ENCODE measurements at regions not wholly inside any gene's neighbourhood (a gene's known extent, or its start where the extent isn't known, plus 50 kb on each side); places are given as distances from the start of the nearest gene placed in this dataset.

DNA sequence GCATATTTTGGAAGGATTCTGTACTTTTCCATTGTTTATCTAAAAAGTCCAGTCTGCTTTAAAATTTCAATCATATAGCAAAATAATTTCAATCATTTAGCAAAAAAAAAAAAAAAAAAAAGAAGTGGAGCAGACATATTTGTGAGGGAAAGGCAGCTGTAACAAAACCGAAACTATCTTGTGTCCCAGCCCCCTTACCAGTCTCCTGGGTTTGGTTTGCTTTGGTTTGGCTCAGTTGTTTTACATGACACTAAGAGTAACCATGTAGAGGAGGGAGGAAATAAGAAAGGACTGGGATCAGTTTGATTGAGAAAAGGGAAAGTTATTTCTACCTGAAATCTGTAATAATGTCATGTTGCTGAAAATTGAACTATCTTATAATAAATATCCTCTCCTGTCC, 158.8 kb upstream of the GADL1 start:
- no TSS peak for BruUV-seq (replicated peaks)

More for the DNA sequence above, 158.8 kb upstream of the GADL1 start:
- WGBS, 2 experiments (ENCODE audit: extremely low coverage in 2 of 2, insufficient read length in 1 of 2), result no CpG with 5 or more reads among the region's 1 CpG
- ATAC-seq (ENCODE audit: low read depth) (no peak), DNase-seq (no peak)
- Histone ChIP-seq H2BK15ac (ENCODE audit: low read depth, low read length) (no peak overlapping the region), H2BK120ac (ENCODE audit: low read depth, low read length) (no peak overlapping the region), H3K23ac (ENCODE audit: low read depth, low read length) (no peak overlapping the region), H3K9me3 (ENCODE audit: control insufficient read depth, insufficient read depth, low read length) (no peaks in the 10 kb centered on the region), H3K27ac (ENCODE audit: insufficient read depth, low read length) (no peak overlapping the region), H2AFZ (replicated peaks; ENCODE audit: low read length, poor library complexity) (no peak overlapping the region), H3K14ac (replicated peaks; ENCODE audit: low read depth, low read length) (no peak overlapping the region), H2AK9ac (replicated peaks; ENCODE audit: low read depth, low read length, poor library complexity) (no peak overlapping the region), H3K36me3 (ENCODE audit: control insufficient read depth, insufficient read depth, low read length) (no peaks in the 10 kb centered on the region), H4K91ac (ENCODE audit: insufficient read depth, low read depth, low read length) (no peak overlapping the region), H4K8ac (ENCODE audit: low read depth in 2 of 2, low read length in 2 of 2) (no peak overlapping the region), H3K9me1 (ENCODE audit: insufficient read depth, low read length) (no peaks in the 10 kb centered on the region), H2AK5ac (ENCODE audit: low read depth, low read length) (no peak overlapping the region), H3K9ac (ENCODE audit: low read depth, low read length) (no peak overlapping the region), H2BK5ac (ENCODE audit: low read depth, low read length, poor library complexity, severe bottlenecking) (no peak overlapping the region), H3K79me1 (ENCODE audit: low read depth in 1 of 2, low read length in 2 of 2) (no peaks in the 10 kb centered on the region), H4K5ac (ENCODE audit: low read depth, low read length) (no peak overlapping the region), H4K20me1 (ENCODE audit: insufficient read depth, low read length) (no peaks in the 10 kb centered on the region), H3K4me3 (ENCODE audit: insufficient read depth, low read depth, low read length) (no peak overlapping the region), H3K4ac (ENCODE audit: low read depth, low read length) (no peak overlapping the region), H3K18ac (ENCODE audit: low read depth, low read length) (no peak overlapping the region), H3K56ac (ENCODE audit: extremely low read depth, insufficient read depth, low read length) (no peak overlapping the region), H3K27me3 (ENCODE audit: control insufficient read depth, insufficient read depth, low read length) (no peaks in the 10 kb centered on the region; the same call in 1 of the 2 replicates), H2BK20ac (ENCODE audit: low read depth, low read length) (no peak overlapping the region), H3K4me2 (ENCODE audit: low read depth, low read length) (no peak overlapping the region), H3K4me1 (ENCODE audit: control insufficient read depth, insufficient read depth, low read length) (no peaks in the 10 kb centered on the region)
- in situ Hi-C loops (cut with MboI; ENCODE audit: low sequenced_read_pairs), result no loop called here
- TF ChIP-seq CHD1 (IDR thresholded peaks at IDR 0.05; ENCODE audit: low read depth, low read length), result no peak
- dilution Hi-C loops (cut with HindIII; ENCODE audit: low sequenced_read_pairs, unreplicated experiment), result no loop called here
- intact Hi-C loops (cut with micrococcal nuclease), result no loop called here
- CTCF ChIA-PET, result no interaction called here
- POLR2A ChIA-PET (ENCODE audit: unreplicated experiment), result no interaction called here

All from IMR-90 (cell line).